Immature natural killer cell (primary cell): ENCODE measurements at regions not wholly inside any gene's neighbourhood (a gene's known extent, or its start where the extent isn't known, plus 50 kb on each side); places are given as distances from the start of the nearest gene placed in this dataset.

Experiments used
- DNase-seq, 3 donors: peaks; one replicate each; pipeline ENCODE4 v3.0.0; 2022; ENCODE audit warnings: mixed read lengths in 1 of 3
- H3K27ac Mint-ChIP-seq, 6 donors: one replicate each; pipeline ENCODE4 v1.8.0; 2020; ENCODE audit warnings: mixed read lengths in 6 of 6, mild to moderate bottlenecking in 5 of 6, inconsistent platforms in 4 of 6, moderate library complexity in 3 of 6
- H3K27me3 Mint-ChIP-seq, 3 donors: one replicate each; pipeline ENCODE4 v1.8.0; 2020 to 2021; ENCODE audit warnings: low read depth in 3 of 3, mild to moderate bottlenecking in 3 of 3, mixed read lengths in 3 of 3, moderate library complexity in 3 of 3, inconsistent platforms in 1 of 3
- H3K36me3 Mint-ChIP-seq, 3 donors: one replicate each; pipeline ENCODE4 v1.8.0; 2020; ENCODE audit warnings: mixed read lengths in 3 of 3, inconsistent platforms in 2 of 3, mild to moderate bottlenecking in 2 of 3
- H3K4me1 Mint-ChIP-seq, 2 donors: one replicate each; pipeline ENCODE4 v1.8.0; 2020; ENCODE audit warnings: inconsistent platforms in 2 of 2, mild to moderate bottlenecking in 2 of 2, mixed read lengths in 2 of 2, moderate library complexity in 1 of 2
- H3K4me3 Mint-ChIP-seq, 5 donors: one replicate each; pipeline ENCODE4 v1.8.0; 2020; ENCODE audit warnings: mild to moderate bottlenecking in 5 of 5, mixed read lengths in 5 of 5, inconsistent platforms in 3 of 5, moderate library complexity in 3 of 5
- H3K9me3 Mint-ChIP-seq, 6 donors: one replicate each; pipeline ENCODE4 v1.8.0; 2020; ENCODE audit warnings: mild to moderate bottlenecking in 6 of 6, mixed read lengths in 6 of 6, inconsistent platforms in 4 of 6, moderate library complexity in 3 of 6

- no peak overlapping the region for H3K4me3 Mint-ChIP-seq
- H3K36me3 Mint-ChIP-seq: no peaks in the 10 kb centered on the region
- DNase-seq: no peak
- peaks cover 0 to 4% (median 0%) of the 10 kb centered on the region in 6 donors for H3K9me3 Mint-ChIP-seq
- H3K27ac Mint-ChIP-seq: no peak overlapping the region
- H3K4me1 Mint-ChIP-seq: peaks cover 0 to 4% of the 10 kb centered on the region in 2 donors
- peaks cover 4 to 6% (median 6%) of the 10 kb centered on the region in 3 donors for H3K27me3 Mint-ChIP-seq
Observed at GRCh38 chr3:5390221-5390620, 202.7 kb downstream of the EDEM1 start.

DNA sequence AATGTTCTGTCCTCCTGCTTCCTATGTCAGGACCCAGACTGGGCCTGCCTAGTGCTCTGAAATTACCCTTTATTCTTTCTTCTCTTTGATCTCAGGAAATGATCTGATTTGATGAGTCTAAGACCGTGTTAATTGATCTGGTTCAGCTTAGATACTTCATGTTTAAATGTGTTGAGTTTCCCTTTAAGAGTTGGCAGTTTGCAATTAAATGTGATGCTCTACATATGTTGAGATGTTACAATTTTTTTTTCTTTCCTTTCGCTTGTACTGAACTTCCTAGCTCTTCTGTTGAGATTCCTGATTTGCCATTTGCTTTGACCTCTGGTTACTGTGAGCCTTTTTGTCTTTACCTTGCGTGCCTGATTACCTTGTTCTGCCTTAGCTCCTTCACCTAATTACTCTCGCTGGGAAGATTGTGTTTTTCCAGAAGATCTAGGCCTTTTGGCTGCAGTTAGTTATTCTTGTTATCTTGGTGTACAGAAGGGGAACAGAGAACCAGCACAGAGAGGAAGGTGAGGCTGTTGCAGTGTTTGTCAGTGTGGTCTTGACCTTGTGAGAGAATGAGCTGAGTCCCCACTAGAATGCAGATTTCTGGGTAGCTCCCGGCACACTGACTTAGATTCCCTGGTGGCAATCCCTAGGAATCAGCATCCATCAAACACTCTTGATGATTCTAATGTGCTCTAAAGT, 203.6 kb downstream of the EDEM1 start:
- Mint-ChIP-seq H3K4me3 (no peak overlapping the region), H3K9me3 (peaks cover 0 to 4% (median 0%) of the 10 kb centered on the region in 6 donors), H3K27me3 (peaks cover 5 to 6% (median 6%) of the 10 kb centered on the region in 3 donors), H3K27ac (no peak overlapping the region), H3K36me3 (no peaks in the 10 kb centered on the region), H3K4me1 (peaks cover 0 to 4% of the 10 kb centered on the region in 2 donors)
- no peak for DNase-seq

GRCh38 chr3:5401002-5401401, 213.5 kb downstream of the EDEM1 start:
- H3K36me3 Mint-ChIP-seq: no peaks in the 10 kb centered on the region
- H3K27ac Mint-ChIP-seq: no peak overlapping the region
- H3K27me3 Mint-ChIP-seq: peaks cover 0 to 2% (median 0%) of the 10 kb centered on the region in 3 donors
- H3K9me3 Mint-ChIP-seq: peaks cover 0 to 3% (median 0%) of the 10 kb centered on the region in 6 donors
- DNase-seq: no peak
- H3K4me3 Mint-ChIP-seq: no peak overlapping the region
- no peaks in the 10 kb centered on the region for H3K4me1 Mint-ChIP-seq

GRCh38 chr3:5404718-5405117, 217.2 kb downstream of the EDEM1 start:
- no peak for DNase-seq
- no peaks in the 10 kb centered on the region for H3K36me3 Mint-ChIP-seq
- no peak overlapping the region for H3K4me3 Mint-ChIP-seq
- no peak overlapping the region for H3K27ac Mint-ChIP-seq
- H3K9me3 Mint-ChIP-seq: no peaks in the 10 kb centered on the region
- peaks cover 0 to 3% (median 0%) of the 10 kb centered on the region in 3 donors for H3K27me3 Mint-ChIP-seq
- no peaks in the 10 kb centered on the region for H3K4me1 Mint-ChIP-seq

GRCh38 chr3:5411786-5412185, 224.3 kb downstream of the EDEM1 start:
- Mint-ChIP-seq H3K9me3 (peaks cover 0 to 14% (median 3%) of the 10 kb centered on the region in 6 donors), H3K4me3 (no peak overlapping the region), H3K27me3 (peaks cover 0 to 3% (median 1%) of the 10 kb centered on the region in 3 donors), H3K36me3 (peaks cover 0 to 4% (median 0%) of the 10 kb centered on the region in 3 donors), H3K4me1 (no peaks in the 10 kb centered on the region), H3K27ac (no peak overlapping the region)
- no peak for DNase-seq

- H3K9me3 Mint-ChIP-seq: no peaks in the 10 kb centered on the region
- no peak overlapping the region for H3K4me3 Mint-ChIP-seq
- no peak for DNase-seq
- H3K27ac Mint-ChIP-seq: no peak overlapping the region
- H3K4me1 Mint-ChIP-seq: no peaks in the 10 kb centered on the region
- peaks cover 0 to 3% (median 2%) of the 10 kb centered on the region in 3 donors for H3K27me3 Mint-ChIP-seq
- H3K36me3 Mint-ChIP-seq: no peaks in the 10 kb centered on the region
Observed at GRCh38 chr3:5423076-5423475, 235.6 kb downstream of the EDEM1 start.

DNA sequence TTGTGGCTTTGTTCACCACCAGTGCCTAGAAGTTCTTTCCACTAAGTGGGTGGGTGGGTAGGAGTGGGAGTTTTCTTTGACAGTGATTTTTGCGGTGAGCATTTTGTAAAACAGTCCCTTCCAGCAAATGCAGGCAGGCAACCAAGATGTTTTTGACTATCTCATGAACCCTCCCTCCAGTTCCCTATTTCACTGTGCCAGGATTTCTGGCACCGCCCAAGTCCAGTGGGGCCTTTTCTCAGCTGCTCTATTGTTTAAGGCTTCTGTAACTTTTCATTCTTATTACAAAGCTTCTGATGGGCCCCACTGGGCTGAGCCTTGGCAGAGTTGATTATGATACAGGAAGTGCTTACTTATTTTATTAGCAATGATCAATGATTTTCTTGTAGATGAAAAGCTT, 236.0 kb downstream of the EDEM1 start:
- Mint-ChIP-seq H3K27me3 (peaks cover 0 to 3% (median 2%) of the 10 kb centered on the region in 3 donors), H3K36me3 (no peaks in the 10 kb centered on the region), H3K4me1 (no peaks in the 10 kb centered on the region), H3K27ac (no peak overlapping the region), H3K4me3 (no peak overlapping the region), H3K9me3 (no peaks in the 10 kb centered on the region)
- DNase-seq: no peak

DNA sequence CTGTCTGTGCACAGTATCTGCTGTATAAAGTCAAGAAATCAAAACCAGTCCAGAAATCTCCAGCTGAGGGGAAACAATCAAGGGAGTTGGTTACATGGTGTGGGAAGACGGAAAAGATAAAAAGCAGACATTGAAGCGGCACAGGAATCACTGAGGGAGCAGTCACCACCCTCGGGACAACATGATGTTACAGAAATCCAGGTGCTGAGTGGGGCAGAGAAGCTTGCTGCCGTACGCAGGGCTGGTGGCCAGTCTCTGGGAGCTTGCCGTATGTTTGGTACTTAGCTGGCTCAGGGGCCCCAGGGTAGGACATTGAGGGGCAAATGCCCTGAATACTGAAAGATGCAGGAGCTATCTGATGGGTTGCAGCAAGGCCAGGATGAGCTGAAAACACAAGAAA, 237.9 kb downstream of the EDEM1 start:
- Mint-ChIP-seq H3K9me3 (no peaks in the 10 kb centered on the region), H3K27ac (no peak overlapping the region), H3K36me3 (no peaks in the 10 kb centered on the region), H3K4me3 (no peak overlapping the region), H3K27me3 (peaks cover 0 to 3% (median 2%) of the 10 kb centered on the region in 3 donors), H3K4me1 (no peaks in the 10 kb centered on the region)
- no peak for DNase-seq

DNA sequence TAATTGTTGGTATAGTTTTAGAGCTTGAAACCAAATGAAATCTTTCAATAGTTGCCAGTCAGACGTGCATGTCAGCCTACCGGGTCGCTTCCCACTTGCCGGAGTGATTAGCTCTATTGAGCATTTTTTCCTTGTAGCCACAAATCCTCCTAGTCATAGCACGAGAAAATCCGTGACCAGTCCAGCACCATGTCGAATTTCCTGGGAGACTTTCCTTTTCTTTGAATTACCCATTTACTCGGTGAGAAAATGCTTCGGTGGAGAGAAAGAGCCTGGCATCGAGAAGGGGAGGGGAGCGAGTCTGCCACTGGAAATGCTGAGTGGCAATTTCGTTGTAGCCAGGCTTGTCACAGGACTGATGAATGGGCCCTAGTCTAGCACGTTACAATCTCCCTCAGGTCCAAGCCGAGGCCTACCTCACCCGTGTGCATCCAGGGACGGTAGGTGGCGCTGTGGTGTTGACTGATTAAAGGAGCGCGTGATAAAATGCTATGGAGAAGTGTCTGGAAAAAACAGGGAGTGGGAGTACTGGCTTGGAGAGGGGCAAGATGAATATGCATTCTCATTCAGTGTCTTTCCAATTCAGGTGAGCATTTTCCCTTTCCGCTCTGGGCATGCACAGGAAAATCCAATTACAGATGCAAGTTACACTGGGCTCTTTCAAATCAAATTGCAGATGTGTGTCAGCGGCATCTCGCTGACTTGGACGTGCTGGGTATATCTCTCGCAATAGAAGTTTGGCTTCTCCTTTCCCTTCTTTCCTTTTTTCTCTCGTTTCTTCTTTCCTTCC, 238.8 kb downstream of the EDEM1 start:
- H3K27me3 Mint-ChIP-seq: peaks cover 0 to 2% (median 1%) of the 10 kb centered on the region in 3 donors
- H3K9me3 Mint-ChIP-seq: no peaks in the 10 kb centered on the region
- H3K4me1 Mint-ChIP-seq: no peaks in the 10 kb centered on the region
- no peak overlapping the region for H3K4me3 Mint-ChIP-seq
- H3K27ac Mint-ChIP-seq: no peak overlapping the region
- DNase-seq: peak in 2 of 3 donors; percentile 7 to 25
- H3K36me3 Mint-ChIP-seq: no peaks in the 10 kb centered on the region

- Mint-ChIP-seq H3K4me1 (no peaks in the 10 kb centered on the region), H3K27ac (no peak overlapping the region), H3K9me3 (no peaks in the 10 kb centered on the region), H3K36me3 (no peaks in the 10 kb centered on the region), H3K4me3 (no peak overlapping the region), H3K27me3 (peaks cover 0 to 2% (median 1%) of the 10 kb centered on the region in 3 donors)
- no peak for DNase-seq
Observed at GRCh38 chr3:5427021-5427420, 239.5 kb downstream of the EDEM1 start.

- no peaks in the 10 kb centered on the region for H3K36me3 Mint-ChIP-seq
- H3K27me3 Mint-ChIP-seq: peaks cover 0 to 2% (median 1%) of the 10 kb centered on the region in 3 donors
- no peak overlapping the region for H3K27ac Mint-ChIP-seq
- H3K4me3 Mint-ChIP-seq: no peak overlapping the region
- H3K9me3 Mint-ChIP-seq: no peaks in the 10 kb centered on the region
- H3K4me1 Mint-ChIP-seq: no peaks in the 10 kb centered on the region
- no peak for DNase-seq
Observed at GRCh38 chr3:5427938-5428337, 240.4 kb downstream of the EDEM1 start.

- Mint-ChIP-seq H3K4me3 (no peak overlapping the region), H3K36me3 (no peaks in the 10 kb centered on the region), H3K27ac (peak overlapping the region in 1 of 6 donors; percentile 2), H3K4me1 (no peaks in the 10 kb centered on the region), H3K27me3 (peaks cover 0 to 2% (median 1%) of the 10 kb centered on the region in 3 donors), H3K9me3 (no peaks in the 10 kb centered on the region)
- no peak for DNase-seq
Observed at GRCh38 chr3:5428607-5429516, 241.4 kb downstream of the EDEM1 start.

GRCh38 chr3:5429517-5429890, 242.0 kb downstream of the EDEM1 start:
- DNase-seq: no peak
- Mint-ChIP-seq H3K27ac (no peak overlapping the region), H3K27me3 (peaks cover 0 to 2% (median 1%) of the 10 kb centered on the region in 3 donors), H3K36me3 (no peaks in the 10 kb centered on the region), H3K9me3 (no peaks in the 10 kb centered on the region), H3K4me3 (no peak overlapping the region), H3K4me1 (no peaks in the 10 kb centered on the region)

GRCh38 chr3:5430701-5431100, 243.2 kb downstream of the EDEM1 start:
- Mint-ChIP-seq H3K36me3 (no peaks in the 10 kb centered on the region), H3K27ac (no peak overlapping the region), H3K4me3 (no peak overlapping the region), H3K27me3 (peaks cover 0 to 2% (median 1%) of the 10 kb centered on the region in 3 donors), H3K9me3 (no peaks in the 10 kb centered on the region), H3K4me1 (no peaks in the 10 kb centered on the region)
- no peak for DNase-seq
